Smooth muscle cell of the brain vasculature (primary cell): ENCODE measurements at regions not wholly inside any gene's neighbourhood (a gene's known extent, or its start where the extent isn't known, plus 50 kb on each side); places are given as distances from the start of the nearest gene placed in this dataset.
"Not testable (repeated sequence)": the region's sequence is repeated elsewhere in the genome, so short reads cannot be mapped to it uniquely, and the experiment has no call there.

ENCODE experiments used
- DNase-seq: peaks from one replicate; pipeline ENCODE4 v3.0.0-alpha.2; 2012; ENCODE audit warnings: low read depth, low spot score

DNA sequence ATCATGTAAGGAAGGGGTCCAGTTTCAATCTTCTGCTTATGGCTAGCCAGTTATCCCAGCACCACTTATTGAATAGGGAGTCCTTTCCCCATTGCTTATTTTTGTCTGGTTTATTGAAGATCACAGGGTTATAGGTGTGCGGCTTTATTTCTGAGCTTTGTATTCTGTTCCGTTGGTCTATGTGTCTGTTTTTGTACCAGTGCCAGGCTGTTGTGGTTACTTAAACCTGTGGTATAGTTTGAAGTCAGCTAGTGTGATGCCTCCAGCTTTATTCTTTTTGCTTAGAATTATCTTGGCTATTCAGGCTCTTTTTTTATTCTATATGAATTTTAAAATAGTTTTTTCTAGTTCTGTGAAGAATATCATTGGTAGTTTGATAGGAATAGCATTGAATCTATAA, 234.6 kb upstream of the CASK start:
- not testable (repeated sequence) for DNase-seq

DNA sequence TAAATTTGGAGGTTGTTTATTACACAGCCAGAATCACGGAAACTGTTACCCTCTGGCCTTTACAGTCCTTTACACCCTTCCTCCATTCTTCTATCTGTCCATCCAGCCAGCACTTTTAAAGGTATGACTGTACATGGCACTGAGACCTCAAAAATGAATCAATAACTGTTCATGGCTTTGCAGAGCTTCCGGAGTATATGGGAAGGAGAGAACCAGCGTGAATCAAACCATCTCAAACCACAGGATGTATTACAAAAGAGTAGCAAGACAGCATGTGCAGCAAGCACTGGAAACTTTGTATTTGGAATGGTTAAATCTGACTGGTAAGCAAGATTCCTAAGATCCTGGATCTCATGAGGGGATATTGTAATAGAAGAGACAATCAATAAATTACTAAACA, 228.5 kb upstream of the CASK start:
- no peak for DNase-seq

DNA sequence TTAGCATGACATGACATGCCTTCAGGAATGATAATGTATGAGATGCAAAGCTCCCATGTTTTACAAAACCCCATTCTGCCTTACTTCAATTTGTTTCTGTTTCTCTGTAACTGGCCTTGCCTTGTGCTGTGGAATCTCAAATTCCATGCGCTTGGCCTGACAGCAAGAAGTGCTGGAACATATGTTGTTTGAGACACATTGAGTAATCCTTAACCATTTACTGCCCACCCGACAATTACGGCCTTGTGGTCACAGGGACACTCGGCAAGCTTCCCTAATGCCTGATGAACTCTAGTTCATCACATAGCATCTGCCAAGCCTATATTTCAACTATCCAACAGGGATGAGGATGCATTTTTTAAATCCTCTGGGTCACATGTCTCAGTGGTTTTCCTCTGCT, 226.4 kb upstream of the CASK start:
- no peak for DNase-seq

DNA sequence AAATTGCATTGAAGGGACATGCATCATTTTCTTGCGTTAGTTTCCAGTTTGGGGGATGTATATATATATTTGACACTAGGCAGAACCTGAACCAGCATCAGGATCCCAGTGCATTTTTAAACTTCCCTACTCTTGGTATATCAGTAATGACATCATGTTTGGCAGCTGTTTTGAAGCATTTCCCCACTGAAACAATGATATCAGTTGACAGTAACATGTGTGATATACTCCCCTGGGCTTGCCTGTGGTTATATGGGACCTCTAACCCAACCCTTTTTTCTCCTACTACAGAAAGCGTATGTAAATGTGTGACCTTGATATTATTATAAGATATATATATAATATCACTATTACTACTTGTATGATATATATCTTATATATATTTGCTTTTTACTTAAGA, 225.9 kb upstream of the CASK start:
- DNase-seq = no peak

DNA sequence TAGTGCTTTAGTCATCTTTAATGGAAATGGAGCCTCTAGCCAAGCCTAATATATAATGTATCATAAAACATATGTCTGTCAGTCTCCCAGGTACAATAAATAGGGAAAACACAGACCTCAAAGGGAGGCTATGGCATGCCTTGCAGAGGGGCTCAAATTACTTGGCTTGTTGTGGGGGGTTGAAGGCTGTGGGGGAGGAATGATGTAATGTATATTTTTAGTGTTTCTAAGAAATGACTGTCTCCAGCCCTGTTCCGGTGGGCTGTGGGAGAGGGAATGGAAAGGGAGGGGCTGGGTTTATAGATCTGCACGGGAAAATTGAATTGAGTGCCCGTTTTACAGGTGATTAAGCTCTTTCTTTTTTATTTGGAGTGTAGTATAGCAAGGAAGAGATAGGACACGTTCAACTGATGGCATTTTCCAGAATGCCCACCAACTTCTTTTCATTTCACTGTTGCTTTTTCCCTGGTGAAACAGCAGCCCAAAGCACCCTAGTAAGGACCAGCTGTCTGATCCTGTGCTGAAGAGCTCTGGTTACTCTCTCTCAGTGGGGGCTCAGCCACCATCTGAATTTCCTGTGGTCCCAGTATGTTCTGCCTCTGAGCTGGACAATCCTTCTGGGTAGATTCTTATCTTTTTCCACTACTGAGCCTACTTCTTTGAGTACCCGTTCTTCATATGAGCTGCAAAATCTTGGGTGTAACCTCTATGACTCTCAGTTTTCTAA, 220.7 kb upstream of the CASK start:
- no peak for DNase-seq

DNA sequence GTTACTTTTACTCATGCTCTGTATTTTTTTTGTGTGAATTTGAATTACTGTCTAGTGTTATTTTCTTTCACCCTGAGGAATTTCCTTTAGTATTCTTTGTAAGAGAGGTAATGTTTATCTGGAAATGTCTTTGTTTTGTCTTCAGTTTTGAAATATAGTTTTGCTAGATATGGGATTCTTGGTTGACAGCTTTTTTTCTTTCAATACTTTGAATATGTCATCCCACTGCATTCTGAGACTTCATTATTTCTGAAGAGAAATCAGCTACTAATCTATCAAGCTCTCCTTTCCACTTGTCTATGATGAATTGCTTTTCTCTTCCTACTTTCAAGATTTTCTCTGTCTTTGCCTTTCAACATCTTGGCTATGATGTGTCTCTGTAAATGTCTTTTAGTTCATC, 217.0 kb upstream of the CASK start:
- no peak for DNase-seq

DNA sequence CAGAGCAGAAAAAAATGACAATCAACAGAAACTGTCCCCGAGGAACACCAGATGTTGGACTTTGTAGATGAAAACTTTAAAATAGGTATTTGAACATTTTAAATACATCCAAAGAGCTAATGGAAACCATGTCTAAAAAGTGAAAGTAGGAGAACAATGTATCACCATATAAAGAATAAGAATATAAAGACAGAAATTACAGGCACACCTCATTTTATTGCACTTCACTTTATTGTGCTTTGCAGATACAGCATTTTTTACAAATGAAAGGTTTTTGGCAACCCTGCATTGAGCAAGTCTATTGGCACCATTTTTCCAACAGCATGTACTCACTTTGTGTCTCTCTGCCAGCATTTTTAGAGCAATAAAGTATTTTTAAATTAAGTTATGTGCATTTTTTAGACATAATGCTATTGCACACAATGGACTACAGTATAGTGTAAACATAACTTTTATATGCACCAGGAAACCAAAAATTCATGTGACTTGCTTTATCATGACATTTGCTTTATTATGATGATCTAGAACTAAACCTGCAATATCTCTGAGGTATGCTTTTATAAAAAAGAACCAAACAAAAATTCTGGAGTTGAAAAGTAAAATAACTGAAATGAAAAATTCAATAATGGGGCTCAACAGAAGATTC, 212.4 kb upstream of the CASK start:
- DNase-seq = no peak

DNA sequence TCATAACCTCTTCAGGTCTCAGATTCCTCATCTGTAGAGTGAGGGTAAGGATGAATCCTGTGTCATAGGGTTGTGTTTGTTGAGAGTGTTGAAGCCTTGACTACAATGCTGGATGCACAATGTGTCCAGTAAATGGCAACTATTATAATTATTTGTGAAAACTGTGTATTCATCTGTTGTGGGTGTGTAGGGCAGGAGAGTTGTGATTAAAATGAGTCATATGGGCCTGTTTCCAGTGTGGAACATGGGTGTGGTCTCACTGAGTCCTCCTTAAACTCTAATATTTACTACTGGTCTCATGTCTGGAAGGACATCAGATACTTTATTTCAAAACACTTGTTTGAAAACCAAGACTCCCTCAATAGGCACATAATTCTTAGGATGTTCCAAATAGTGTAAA, 208.5 kb upstream of the CASK start:
- DNase-seq = no peak

DNA sequence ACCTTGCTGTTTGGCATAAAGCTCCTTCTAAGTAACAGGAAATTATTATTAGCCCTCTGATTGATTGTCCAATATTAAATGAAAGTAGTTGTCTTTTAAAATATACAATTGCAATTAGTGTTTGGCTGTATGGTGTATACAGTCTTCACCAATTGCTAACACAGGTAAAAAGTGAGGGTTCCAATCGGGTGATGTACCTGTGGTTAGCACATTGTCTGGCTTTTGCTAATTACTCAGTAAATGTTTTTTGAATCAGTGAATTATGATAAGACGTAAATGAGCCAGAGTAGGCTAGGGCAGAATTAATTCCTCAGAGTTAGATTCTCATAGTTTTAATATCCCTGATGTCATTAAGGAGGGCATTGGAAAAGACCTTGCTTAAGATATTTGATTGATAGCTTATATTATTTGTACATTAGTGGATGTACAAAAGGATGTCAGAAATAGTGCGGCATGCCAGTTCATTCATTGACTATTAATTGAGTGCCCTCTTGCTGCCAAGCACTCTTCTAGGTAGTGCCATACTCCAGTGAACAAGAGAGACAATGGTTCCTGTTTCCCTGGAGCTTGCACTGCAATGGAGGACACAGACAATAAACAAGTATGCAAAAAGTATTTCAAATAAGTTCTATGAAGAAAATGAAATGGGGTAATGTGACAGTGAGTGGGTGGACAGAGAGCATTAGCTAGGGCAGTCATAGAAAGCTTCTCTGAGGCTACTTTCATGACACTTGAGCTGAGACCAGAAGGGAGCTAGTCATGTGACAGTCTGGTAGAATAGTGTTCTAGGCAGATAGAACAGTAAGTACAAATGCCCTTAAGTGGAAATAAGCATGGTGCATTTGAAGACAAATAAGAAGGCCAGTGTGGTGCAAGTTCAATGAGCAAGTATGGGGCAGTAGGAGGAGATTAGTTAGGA, 205.9 kb upstream of the CASK start:
- DNase-seq = no peak

DNA sequence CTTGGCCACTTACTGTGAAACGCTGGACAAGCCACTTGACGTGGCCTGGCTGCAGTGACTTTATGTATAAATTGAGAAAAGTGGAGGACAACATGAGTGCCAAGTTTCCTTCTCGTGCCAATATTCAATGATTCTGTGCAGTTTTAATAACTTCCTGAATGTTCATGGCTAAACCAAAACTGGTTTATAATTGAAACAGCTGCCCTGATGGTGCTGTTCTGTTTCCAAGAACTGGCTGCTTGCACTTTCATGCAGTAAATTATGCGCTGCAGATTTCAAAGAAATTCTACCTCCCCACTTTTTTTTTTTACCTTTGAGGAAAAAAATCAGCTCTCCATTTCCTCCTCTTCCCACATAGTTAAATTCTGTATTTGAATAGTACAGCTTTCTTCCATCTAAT, 205.2 kb upstream of the CASK start:
- no peak for DNase-seq

DNA sequence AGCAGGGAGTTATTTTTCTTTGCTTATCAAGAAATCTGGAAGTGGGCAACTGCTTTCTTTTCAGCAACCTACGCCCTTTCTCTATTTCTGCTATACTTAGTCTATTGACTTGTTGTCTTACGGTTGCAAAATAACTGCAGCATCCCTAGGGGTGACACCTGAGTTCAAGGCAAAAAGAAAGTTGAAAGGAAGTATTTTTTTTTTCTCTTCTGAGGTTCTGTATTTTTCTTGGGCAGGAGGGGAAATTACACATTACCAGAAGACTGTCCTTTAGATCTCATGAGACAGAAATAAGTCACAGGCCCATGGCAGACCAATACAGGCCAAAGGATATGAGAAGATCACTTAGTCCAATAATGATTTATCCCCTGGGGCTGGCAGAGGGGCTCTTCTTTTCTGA, 204.7 kb upstream of the CASK start:
- no peak for DNase-seq

DNA sequence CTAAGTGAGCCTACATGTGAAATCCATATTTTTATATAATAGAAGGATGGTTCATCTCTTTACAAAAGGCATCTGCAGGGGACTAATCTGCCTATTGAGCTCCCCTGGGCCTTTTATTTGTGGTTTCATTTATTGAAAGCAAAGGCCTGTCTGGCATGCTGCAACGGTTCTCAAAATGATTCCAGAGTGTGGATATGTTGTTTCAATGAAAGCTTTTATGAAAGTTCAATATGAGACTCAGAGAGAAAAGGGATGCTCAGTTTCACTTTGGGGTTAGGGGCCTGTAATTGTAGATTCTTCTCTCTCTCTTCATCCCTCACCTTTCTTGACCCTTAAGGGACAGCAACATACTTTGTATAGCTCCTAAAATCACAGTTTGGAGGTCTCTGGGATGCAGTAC, 204.2 kb upstream of the CASK start:
- DNase-seq = no peak

DNA sequence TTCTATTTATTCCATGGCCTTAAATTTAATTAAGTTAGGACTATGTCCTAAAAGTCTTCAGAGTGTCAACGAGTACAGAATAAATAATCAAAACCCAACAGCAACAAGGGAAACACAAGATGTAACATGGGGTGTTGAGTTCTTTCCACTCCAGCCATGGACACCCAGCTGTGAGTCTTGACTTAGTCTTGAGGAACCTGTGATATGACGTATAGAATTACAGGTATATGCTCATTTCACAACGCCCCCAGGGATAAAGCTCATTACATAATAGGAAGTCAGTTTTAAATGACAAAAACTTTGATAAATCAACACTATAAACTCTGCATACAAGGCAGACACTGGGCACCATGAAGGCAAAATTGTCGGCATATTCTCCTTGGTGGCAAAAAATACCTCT, 200.0 kb upstream of the CASK start:
- DNase-seq = no peak

DNA sequence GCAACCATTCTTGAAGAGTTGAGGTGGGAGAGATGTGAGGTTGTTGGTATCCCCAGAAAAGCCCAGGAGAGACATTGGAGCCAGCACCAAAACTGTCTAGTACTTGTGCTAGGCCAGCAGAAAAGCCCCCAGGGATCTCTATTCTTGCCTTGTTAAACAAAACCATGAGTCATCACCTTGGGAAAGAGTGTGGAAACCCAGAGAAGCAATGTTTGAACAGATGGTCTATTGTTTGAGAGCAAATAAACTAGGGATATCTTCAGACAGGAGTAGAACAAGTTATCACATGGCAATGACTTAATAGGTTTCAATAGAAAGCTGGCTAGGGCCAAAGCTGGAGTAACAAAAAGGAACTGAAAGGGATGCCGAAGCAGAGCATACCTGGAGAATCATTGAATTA, 195.7 kb upstream of the CASK start:
- DNase-seq = peak; percentile 56

DNA sequence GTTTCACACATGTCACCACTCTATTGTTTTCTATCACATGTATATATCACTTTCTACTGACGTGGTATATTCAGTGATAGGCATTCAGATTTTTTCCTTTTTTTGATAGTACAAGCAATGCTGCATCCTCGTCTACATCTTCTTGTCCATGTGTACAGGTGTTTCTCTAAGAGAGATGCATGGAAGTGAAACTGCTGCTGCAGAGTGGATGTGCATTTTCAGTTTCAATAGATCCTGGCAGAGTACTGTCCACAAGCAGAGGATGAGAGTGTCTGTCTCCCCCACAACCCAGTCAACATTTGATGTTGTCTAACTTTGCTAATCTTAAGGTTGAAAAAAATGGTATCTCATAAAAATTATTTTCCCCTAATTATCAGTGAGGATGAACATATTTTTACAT, 194.0 kb upstream of the CASK start:
- DNase-seq = no peak

DNA sequence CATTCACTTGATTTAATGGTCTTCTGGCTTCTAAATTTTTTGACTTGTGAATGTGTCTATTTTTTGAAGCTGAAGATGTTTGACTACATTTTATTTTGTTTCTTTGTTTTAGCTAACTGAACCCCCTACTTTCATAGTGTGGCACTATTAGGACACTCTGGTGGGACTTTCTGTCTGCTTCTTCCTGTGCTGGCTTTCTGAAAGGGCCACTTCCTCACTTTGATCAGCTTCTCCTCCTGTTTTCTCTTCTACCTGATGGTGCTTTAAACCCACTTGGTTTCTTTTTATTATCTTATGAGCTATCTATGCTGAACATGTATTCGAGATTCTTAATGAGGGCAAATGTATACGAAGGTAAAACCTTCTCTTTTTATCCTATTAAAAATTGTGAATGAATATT, 186.1 kb upstream of the CASK start:
- no peak for DNase-seq

DNA sequence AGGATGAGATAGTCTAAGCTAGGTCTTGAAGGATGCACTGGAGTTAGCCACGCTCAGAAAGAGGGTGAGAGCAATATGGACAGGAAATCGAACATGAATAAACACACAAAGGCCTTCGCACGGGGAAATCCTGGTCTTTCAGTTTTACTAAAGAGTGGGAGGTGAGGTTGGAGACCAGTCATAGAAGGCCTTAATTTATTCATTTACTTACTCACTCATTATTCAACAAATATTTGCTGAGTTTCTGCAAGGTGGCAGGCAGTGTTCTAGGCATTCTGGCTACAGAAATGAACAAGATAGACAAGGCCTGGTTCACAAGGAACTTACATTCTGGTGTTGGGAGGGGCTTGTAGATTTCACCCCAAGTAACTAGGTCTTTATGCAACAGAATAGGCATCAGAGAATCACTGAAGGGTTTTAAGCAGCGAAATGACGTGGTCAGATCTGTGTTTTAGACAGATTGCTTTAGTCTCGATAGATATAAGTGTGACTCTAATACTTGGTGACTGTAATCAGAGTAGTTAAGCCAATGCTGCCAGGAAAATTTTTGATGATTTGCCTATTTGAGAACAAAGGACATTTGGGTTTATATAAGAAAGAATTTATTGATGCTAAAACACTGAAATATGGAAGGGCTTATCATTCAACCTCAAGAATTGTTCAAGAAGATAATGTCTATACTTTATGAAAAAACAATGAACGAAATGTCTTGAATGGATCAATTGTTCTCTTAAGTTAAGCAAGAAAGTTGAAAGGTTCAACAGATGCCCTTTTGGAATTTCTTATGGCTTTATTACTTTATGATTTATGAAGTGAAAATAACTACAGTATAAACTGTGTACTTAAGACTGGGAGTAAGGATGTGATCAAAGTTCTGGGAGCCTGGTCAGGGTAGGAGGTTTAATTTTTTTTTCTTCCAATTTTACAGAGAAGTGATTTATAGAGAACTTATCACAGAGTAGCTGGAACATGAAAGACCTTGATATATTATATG, 184.4 kb upstream of the CASK start:
- DNase-seq = no peak

DNA sequence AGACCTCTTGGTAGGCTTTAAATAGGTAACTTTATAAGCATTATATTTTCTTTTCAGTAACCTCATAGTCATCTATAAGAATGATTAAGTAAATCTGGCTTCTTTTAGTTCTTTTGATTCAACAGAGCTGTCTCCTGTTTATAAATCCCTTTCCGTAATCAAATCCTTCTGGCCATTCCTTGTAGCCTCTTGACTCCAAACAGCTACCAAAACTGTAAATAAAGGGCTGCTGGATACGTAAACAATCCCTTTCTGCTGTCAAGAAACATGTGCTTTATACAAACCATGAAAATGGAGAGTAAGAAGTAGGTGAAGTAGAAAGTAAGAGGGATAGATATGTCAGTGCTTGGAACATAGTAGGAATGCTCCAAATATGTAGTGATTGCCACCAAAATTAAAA, 183.2 kb upstream of the CASK start:
- no peak for DNase-seq

DNA sequence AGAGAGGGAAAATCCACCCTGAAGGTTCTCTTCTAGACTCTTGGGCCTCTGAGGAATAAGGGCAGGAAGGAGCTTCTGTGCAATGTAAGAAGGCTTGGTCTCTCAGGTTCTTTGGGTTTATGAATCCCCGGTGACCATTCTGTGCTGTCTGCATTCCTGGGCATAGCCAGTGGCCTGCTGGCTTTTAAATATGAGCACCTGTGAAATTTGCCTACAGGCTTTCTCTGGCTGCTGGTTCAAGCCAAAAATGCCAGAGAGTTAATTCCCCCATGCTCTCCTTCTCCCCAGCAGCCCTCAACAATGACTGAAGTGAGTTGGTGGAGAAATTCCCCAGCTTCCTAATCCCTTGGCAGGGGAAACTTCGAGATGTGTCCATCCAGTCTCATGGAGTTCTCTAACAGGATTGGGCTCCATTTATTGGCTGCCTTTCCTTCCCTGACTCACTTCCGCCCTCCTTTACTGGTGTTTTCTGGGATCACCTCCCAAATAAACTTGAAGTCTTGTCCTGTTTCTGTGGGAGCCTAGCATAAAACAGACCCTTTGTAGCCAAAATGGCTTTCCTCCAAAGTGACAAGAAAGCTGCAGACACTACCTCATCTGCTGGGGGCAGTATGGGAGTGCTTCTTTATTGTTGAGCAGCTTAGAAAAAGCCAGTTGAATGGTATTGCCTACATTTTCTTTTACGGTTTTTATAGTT, 179.4 kb upstream of the CASK start:
- no peak for DNase-seq

DNA sequence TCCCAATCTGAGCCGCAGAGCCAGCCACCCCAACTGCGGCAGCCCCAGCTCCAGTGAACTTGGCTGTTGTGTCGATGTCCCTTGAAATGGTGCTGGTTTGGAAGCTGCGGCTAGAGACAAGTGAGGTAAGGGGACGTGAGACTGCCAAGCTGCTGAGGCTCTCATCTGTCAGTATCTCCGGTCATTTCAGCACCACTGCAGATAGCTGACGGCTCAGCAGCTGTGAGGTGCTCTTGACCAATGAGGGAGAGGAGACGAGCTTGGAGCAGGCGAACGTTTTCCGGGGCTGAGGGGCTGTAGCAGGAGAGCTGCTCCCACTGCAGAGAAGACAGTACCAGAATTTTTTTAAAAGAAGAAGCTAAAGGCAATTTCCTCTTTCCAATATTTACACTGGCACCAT, 175.5 kb upstream of the CASK start:
- DNase-seq = no peak

DNA sequence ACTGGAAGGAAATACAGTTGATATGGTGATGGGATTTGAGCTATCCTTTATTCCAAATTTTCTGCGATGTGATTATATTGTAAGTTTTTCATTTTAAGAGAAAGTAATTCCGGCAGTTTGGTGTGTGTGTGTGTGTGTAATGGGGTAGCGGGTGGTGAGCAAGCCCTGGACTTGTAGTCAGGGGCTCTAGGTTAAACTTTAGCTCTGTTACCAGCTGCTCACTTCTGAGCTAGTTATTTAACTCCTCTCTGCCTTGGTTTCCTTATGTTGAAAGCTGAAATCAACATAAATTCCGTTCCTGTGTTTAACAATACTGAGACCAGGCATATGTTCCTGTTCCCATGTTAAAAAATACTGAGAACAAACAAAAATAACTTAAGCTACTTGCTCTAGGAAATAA, 174.1 kb upstream of the CASK start:
- no peak for DNase-seq
